OCI-LY7 (cell line): ENCODE measurements at regions not wholly inside any gene's neighbourhood (a gene's known extent, or its start where the extent isn't known, plus 50 kb on each side); places are given as distances from the start of the nearest gene placed in this dataset.

ENCODE experiments used
- BruUV-seq: library from RNA; stranded (reverse); fragments of 400-500 nt; replicated peaks from 2 replicates; lab custom pipeline; 2021; lab: Mats Ljungman, UMichigan
- CTCF ChIA-PET: fragments of 300-600 bp; sonication (Branson Sonifier 250); formaldehyde crosslinking; loops from one replicate; lab custom pipeline; 2022; ENCODE audit warnings: antibody characterized with exemption; ENCODE audit not compliant: unreplicated experiment; lab: Charles Lee
- POLR2A ChIA-PET: fragments of 300-600 bp; sonication (Branson Sonifier 250); formaldehyde crosslinking; loops from one replicate; lab custom pipeline; 2022; ENCODE audit warnings: antibody characterized with exemption; lab: Charles Lee
- DNase-seq: peaks from one replicate; pipeline ENCODE4 v3.0.0-alpha.2; 2015; ENCODE audit warnings: low spot score
- H2AFZ ChIP-seq: fragments of 200-600 bp; sonication (generic), shearing (Covaris generic); 2 replicates; pipeline ENCODE4 v1.6.1; 2014; ENCODE audit warnings: mild to moderate bottlenecking, antibody characterized with exemption, low read length, moderate library complexity
- H3K27ac ChIP-seq: fragments of 200-600 bp; sonication (generic); 2 replicates; pipeline ENCODE4 v1.5.1; 2014; ENCODE audit warnings: mixed run types, low read depth, mild to moderate bottlenecking, moderate library complexity, low read length, inconsistent platforms; ENCODE audit not compliant: poor library complexity, severe bottlenecking
- H3K36me3 ChIP-seq: fragments of 200-600 bp; sonication (generic); 2 replicates; pipeline ENCODE4 v1.6.1; 2014; ENCODE audit warnings: mild to moderate bottlenecking, antibody characterized with exemption, low read length, moderate library complexity, mixed read lengths; ENCODE audit not compliant: insufficient read depth
- H3K4me1 ChIP-seq: fragments of 200-600 bp; sonication (generic); 2 replicates; pipeline ENCODE4 v1.5.1; 2014; ENCODE audit warnings: mild to moderate bottlenecking, low read length; ENCODE audit not compliant: insufficient read depth, poor library complexity, severe bottlenecking
- H3K4me2 ChIP-seq: fragments of 200-600 bp; sonication (generic); 2 replicates; pipeline ENCODE4 v1.6.1; 2014; ENCODE audit warnings: mild to moderate bottlenecking, low read length
- H3K4me3 ChIP-seq: fragments of 200-600 bp; sonication (generic); 2 replicates; pipeline ENCODE4 v1.5.1; 2014; ENCODE audit warnings: mild to moderate bottlenecking, low read depth, low read length; ENCODE audit not compliant: poor library complexity, severe bottlenecking
- H3K79me2 ChIP-seq: fragments of 200-600 bp; sonication (generic); 2 replicates; pipeline ENCODE4 v1.6.1; 2016; ENCODE audit warnings: low read depth, mild to moderate bottlenecking, low read length, moderate library complexity, mixed read lengths; ENCODE audit not compliant: insufficient read depth
- H3K9me2 ChIP-seq: fragments of 200-600 bp; sonication (generic); 2 replicates; pipeline ENCODE4 v1.6.1; 2016; ENCODE audit warnings: mild to moderate bottlenecking, low read length, mixed read lengths; ENCODE audit not compliant: insufficient read depth
- H3K9me3 ChIP-seq: fragments of 200-600 bp; sonication (generic); 2 replicates; pipeline ENCODE4 v1.6.1; 2014; ENCODE audit warnings: mild to moderate bottlenecking, mixed run types, low read length, mixed read lengths
- H4K20me1 ChIP-seq: fragments of 200-600 bp; sonication (generic); 2 replicates; pipeline ENCODE4 v1.6.1; 2014; ENCODE audit warnings: mild to moderate bottlenecking, antibody characterized with exemption, low read length, moderate library complexity, mixed read lengths; ENCODE audit not compliant: insufficient read depth
- EZH2phosphoT487 ChIP-seq: fragments of 200-600 bp; sonication (generic); IDR thresholded peaks from 2 replicates; pipeline ENCODE4 v1.6.1; 2018; ENCODE audit warnings: low read depth, borderline replicate concordance, mild to moderate bottlenecking, mixed run types, antibody characterized with exemption, low read length, moderate library complexity, mixed read lengths
- intact Hi-C: fragments of 100-400 bp; cut with micrococcal nuclease; formaldehyde crosslinking; loops from one replicate; pipeline ENCODE4 v1.10.0; 2022; ENCODE audit not compliant: unreplicated experiment
- TF ChIP-seq, protein P1 (sequence below): fragments of 200-600 bp; sonication (generic); conservative IDR thresholded peaks from 2 replicates; pipeline ENCODE4 v1.5.1; 2014; ENCODE audit warnings: mild to moderate bottlenecking, antibody characterized with exemption, low read length, moderate library complexity, mixed read lengths

DNA sequence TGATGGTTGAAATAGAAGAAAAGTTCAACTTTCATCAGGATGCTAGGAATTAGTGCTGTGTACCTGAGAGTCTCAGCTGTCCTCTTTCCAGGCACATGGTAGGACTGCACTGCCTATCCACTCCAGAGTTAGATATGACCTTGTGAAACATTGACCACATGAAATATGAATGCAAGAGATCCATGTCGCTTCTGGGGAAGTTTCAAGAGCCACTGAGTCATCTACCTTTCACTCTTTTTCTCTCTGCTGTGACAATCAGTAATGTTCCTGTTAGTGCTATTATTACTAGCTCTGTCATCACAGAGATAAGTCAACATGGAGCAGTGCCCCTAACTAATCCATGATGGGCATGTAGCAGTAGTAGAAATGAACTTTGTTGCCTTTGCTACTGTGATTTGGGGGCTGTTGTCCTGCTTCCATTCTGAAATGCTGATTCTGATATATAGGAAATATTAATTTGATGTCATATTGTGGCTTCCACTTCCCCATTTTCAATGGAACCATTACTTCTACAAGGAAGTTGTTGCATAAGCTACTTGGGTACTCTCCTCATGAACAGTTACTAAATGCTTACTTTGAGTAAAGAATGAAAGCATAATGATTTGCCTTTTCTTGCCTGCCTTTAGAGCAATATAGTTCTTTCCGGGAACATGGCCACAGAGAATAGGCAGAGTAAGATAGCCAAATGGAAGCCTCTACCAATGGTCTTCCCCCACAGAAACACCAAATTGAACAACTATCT is 192.8 kb upstream of the ZNF521 start:
- ChIA-PET POLR2A (interaction anchor here (0.6 to 1.7 kb wide), 3 partner anchors 14 to 55 kb away, joined by 3 to 4 read pairs (median 3); no protein-coding TSS in a partner anchor), CTCF (interaction anchor here (0.5 kb wide), 1 partner anchor 30 kb away, joined by 3 read pairs; no protein-coding TSS in a partner anchor)
- no TSS peak for BruUV-seq

DNA sequence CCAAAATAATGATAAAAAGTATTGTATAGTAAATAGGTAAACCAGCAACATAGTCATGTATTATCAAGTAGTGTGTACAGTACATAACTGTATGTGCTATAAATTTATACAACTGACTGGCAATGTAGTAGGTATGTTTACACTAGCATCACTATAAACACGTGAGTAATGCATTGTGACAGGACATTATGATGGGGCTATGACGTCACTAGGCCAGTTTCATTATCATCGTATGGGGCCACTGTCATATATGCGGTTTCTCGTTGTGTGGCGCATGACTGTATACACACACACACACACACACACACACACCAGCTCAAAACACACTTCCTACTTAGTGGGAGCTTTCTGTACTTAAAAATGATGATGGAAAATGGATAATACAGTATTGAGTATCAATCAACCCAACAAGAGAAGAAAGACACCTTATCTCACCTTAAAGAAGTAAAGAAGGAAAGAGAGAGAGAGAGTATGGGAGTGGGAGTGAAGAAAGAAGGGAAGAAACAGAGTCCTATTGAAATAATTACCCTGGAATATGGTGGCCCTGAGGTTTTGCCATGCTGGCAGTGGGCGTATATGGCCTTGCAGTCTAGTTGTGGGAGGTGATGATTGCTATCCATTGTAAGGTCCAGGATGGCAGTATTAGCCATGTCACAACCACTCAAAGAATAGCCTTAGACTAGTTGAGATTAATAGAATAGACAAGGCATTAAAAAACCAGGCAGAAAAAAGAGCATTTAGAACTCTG is 186.4 kb upstream of the ZNF521 start:
- Histone ChIP-seq H2AFZ (no peak overlapping the region), H3K4me2 (no peak overlapping the region), H3K4me1 (peaks cover 13% of the 10 kb centered on the region), H3K4me3 (no peak overlapping the region), H3K79me2 (no peaks in the 10 kb centered on the region), H3K9me2 (no peaks in the 10 kb centered on the region), H4K20me1 (no peaks in the 10 kb centered on the region), H3K9me3 (no peaks in the 10 kb centered on the region; the same call in 1 of the 2 replicates), H3K36me3 (no peaks in the 10 kb centered on the region), H3K27ac (no peak overlapping the region)
- intact Hi-C loops: no loop called here
- no peak for DNase-seq
- ChIA-PET CTCF (no interaction called here), POLR2A (no interaction called here)
- no TSS peak for BruUV-seq
- TF ChIP-seq EZH2phosphoT487: no peak
- TF ChIP-seq, protein P1, sequence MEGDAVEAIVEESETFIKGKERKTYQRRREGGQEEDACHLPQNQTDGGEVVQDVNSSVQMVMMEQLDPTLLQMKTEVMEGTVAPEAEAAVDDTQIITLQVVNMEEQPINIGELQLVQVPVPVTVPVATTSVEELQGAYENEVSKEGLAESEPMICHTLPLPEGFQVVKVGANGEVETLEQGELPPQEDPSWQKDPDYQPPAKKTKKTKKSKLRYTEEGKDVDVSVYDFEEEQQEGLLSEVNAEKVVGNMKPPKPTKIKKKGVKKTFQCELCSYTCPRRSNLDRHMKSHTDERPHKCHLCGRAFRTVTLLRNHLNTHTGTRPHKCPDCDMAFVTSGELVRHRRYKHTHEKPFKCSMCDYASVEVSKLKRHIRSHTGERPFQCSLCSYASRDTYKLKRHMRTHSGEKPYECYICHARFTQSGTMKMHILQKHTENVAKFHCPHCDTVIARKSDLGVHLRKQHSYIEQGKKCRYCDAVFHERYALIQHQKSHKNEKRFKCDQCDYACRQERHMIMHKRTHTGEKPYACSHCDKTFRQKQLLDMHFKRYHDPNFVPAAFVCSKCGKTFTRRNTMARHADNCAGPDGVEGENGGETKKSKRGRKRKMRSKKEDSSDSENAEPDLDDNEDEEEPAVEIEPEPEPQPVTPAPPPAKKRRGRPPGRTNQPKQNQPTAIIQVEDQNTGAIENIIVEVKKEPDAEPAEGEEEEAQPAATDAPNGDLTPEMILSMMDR: no peak

More for the DNA sequence above, 192.8 kb upstream of the ZNF521 start:
- peaks cover 6% of the 10 kb centered on the region for H3K4me1 ChIP-seq
- no peaks in the 10 kb centered on the region for H3K9me3 ChIP-seq
- TF ChIP-seq EZH2phosphoT487: no peak
- TF ChIP-seq, protein P1: no peak
- H4K20me1 ChIP-seq: no peaks in the 10 kb centered on the region
- H3K36me3 ChIP-seq: no peaks in the 10 kb centered on the region
- DNase-seq: no peak
- no peak overlapping the region for H3K4me2 ChIP-seq
- intact Hi-C loops: loop anchor here (10.0 kb wide), 1 partner anchor 60 kb away; no protein-coding TSS in a partner anchor
- H3K4me3 ChIP-seq: no peak overlapping the region
- H3K27ac ChIP-seq: no peak overlapping the region
- no peaks in the 10 kb centered on the region for H3K79me2 ChIP-seq
- H3K9me2 ChIP-seq: no peaks in the 10 kb centered on the region
- H2AFZ ChIP-seq: no peak overlapping the region
